DND-41 (cell line): ENCODE measurements at regions not wholly inside any gene's neighbourhood (a gene's known extent, or its start where the extent isn't known, plus 50 kb on each side); places are given as distances from the start of the nearest gene placed in this dataset.

ENCODE experiments used
- CTCF ChIP-seq: IDR thresholded peaks from 2 replicates; pipeline ENCODE4 v1.5.1; 2012; ENCODE audit warnings: borderline replicate concordance, low read length, moderate library complexity, mild to moderate bottlenecking; ENCODE audit not compliant: poor library complexity, severe bottlenecking; ENCODE audit errors: extremely low read depth
- EZH2 ChIP-seq: IDR thresholded peaks from 3 replicates; pipeline ENCODE4 v1.6.1; 2012; ENCODE audit warnings: borderline replicate concordance, low read depth, mild to moderate bottlenecking, moderate library complexity, low read length, inconsistent platforms; ENCODE audit not compliant: severe bottlenecking

DNA sequence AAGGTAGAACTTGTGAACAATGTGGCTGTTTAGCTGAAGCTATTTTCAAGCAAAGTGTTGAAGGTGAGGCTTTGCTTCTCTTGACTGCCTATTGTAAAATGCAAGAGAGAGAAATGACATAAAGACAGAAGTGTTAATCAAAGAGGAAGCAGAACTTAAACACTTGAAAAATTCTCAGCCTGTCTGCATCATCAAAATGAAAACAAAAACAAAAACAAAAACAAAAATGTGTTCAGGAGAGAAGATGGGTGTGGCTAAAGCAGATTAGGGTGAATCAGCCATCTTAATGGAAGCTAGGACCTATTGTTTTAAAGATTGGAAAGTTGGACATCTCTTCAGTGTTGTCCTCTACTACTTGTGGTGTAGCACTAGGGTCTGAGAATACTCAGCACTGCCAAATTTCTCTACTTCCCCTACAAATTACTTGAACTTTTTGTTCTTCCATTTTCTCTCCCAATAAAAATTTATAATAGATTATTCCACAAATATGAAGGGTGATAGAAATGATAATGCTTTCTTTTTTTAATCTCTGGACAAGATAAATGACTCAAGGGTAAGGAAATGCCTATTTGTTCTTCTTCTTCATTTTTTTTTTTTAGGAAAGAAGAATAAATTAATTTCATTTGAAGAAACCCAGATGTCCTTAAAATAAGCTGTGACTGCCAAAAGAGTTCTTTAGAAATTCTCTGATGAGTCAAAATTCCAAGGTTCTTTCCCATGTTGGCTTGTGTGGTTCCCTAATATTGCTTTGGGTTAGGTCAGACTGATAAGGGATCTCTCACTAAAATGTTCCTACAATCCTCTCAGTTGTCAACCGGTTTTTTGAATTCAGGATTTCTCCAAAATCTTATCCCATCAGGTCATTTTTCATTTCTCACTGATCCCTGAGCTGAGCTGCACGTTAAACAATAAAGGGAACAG is 571.2 kb upstream of the ZEB2 start:
- TF ChIP-seq EZH2 (no peak), CTCF (no peak)
